ENCODE measurements at regions not wholly inside any gene's neighbourhood (a gene's known extent, or its start where the extent isn't known, plus 50 kb on each side); places are given as distances from the start of the nearest gene placed in this dataset.

DNA sequence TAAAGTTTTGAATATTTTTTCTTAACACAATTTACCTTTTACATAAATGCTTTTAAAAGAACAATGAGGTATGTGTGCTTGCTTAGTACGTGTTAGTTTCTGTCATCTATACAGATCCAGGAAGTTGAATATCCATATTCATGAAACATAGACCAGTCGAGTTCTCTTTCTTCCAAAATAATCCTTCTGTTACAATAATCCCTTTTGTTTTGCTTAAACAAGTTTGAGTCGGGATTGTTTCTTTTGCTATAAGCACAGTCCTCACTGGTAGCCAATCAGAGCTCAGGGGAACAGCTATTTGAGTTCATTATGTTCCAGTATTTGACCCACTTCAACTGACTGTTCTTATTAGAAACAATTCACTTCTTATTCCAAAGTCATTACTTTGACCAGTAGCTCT, 214.7 kb upstream of the FLRT2 start:
- Histone ChIP-seq H3K4me2 (no peak overlapping the region), H3K79me2 (replicated peaks; ENCODE audit: insufficient read depth) (no peaks in the 10 kb centered on the region), H3K36me3 (ENCODE audit: insufficient read depth) (no peaks in the 10 kb centered on the region), H3K27ac (ENCODE audit: low read depth) (no peak overlapping the region), H3K4me1 (ENCODE audit: insufficient read depth) (peaks cover 14% of the 10 kb centered on the region; the same call in 1 of the 2 replicates), H4K20me1 (replicated peaks; ENCODE audit: insufficient read depth) (no peaks in the 10 kb centered on the region), H3K9me2 (ENCODE audit: insufficient read depth) (no peaks in the 10 kb centered on the region), H2AFZ (no peak overlapping the region), H3K4me3 (no peak overlapping the region), H3K27me3 (ENCODE audit: insufficient read depth) (no peaks in the 10 kb centered on the region), H3F3A (replicated peaks; ENCODE audit: low read depth) (no peaks in the 10 kb centered on the region)
- no peaks in the 10 kb centered on the region for H3K27me3 Mint-ChIP-seq (ENCODE audit: insufficient read depth, low read depth, poor library complexity)
- ATAC-seq (no peak), DNase-seq (ENCODE audit: low spot score) (no peak)
- H3K9me3 Mint-ChIP-seq: no peaks in the 10 kb centered on the region
- no peaks in the 10 kb centered on the region; the same call in 2 of the 3 replicates for H3K36me3 Mint-ChIP-seq (ENCODE audit: low read depth)
- peaks cover 26% of the 10 kb centered on the region for H3K4me1 Mint-ChIP-seq
- no peak overlapping the region for H3K4me3 Mint-ChIP-seq
- no peak for TF ChIP-seq NANOG (IDR thresholded peaks at IDR 0.05; ENCODE audit: borderline replicate concordance)
- TF ChIP-seq STAT1 (IDR thresholded peaks at IDR 0.05; ENCODE audit: unreplicated experiment): no peak
- TF ChIP-seq ZNF114 (CRISPR knock-in tag; IDR thresholded peaks at IDR 0.05): no peak
- no peak for TF ChIP-seq CREB1 (CRISPR knock-in tag; IDR thresholded peaks at IDR 0.05; ENCODE audit: low read depth)
- TF ChIP-seq, protein P1, sequence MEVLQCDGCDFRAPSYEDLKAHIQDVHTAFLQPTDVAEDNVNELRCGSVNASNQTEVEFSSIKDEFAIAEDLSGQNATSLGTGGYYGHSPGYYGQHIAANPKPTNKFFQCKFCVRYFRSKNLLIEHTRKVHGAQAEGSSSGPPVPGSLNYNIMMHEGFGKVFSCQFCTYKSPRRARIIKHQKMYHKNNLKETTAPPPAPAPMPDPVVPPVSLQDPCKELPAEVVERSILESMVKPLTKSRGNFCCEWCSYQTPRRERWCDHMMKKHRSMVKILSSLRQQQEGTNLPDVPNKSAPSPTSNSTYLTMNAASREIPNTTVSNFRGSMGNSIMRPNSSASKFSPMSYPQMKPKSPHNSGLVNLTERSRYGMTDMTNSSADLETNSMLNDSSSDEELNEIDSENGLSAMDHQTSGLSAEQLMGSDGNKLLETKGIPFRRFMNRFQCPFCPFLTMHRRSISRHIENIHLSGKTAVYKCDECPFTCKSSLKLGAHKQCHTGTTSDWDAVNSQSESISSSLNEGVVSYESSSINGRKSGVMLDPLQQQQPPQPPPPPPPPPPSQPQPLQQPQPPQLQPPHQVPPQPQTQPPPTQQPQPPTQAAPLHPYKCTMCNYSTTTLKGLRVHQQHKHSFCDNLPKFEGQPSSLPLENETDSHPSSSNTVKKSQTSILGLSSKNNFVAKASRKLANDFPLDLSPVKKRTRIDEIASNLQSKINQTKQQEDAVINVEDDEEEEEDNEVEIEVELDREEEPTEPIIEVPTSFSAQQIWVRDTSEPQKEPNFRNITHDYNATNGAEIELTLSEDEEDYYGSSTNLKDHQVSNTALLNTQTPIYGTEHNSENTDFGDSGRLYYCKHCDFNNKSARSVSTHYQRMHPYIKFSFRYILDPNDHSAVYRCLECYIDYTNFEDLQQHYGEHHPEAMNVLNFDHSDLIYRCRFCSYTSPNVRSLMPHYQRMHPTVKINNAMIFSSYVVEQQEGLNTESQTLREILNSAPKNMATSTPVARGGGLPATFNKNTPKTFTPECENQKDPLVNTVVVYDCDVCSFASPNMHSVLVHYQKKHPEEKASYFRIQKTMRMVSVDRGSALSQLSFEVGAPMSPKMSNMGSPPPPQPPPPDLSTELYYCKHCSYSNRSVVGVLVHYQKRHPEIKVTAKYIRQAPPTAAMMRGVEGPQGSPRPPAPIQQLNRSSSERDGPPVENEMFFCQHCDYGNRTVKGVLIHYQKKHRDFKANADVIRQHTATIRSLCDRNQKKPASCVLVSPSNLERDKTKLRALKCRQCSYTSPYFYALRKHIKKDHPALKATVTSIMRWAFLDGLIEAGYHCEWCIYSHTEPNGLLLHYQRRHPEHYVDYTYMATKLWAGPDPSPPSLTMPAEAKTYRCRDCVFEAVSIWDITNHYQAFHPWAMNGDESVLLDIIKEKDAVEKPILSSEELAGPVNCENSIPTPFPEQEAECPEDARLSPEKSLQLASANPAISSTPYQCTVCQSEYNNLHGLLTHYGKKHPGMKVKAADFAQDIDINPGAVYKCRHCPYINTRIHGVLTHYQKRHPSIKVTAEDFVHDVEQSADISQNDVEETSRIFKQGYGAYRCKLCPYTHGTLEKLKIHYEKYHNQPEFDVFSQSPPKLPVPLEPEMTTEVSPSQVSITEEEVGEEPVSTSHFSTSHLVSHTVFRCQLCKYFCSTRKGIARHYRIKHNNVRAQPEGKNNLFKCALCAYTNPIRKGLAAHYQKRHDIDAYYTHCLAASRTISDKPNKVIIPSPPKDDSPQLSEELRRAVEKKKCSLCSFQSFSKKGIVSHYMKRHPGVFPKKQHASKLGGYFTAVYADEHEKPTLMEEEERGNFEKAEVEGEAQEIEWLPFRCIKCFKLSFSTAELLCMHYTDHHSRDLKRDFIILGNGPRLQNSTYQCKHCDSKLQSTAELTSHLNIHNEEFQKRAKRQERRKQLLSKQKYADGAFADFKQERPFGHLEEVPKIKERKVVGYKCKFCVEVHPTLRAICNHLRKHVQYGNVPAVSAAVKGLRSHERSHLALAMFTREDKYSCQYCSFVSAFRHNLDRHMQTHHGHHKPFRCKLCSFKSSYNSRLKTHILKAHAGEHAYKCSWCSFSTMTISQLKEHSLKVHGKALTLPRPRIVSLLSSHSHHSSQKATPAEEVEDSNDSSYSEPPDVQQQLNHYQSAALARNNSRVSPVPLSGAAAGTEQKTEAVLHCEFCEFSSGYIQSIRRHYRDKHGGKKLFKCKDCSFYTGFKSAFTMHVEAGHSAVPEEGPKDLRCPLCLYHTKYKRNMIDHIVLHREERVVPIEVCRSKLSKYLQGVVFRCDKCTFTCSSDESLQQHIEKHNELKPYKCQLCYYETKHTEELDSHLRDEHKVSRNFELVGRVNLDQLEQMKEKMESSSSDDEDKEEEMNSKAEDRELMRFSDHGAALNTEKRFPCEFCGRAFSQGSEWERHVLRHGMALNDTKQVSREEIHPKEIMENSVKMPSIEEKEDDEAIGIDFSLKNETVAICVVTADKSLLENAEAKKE (CRISPR knock-in tag; IDR thresholded peaks at IDR 0.05): no peak
- no peak for TF ChIP-seq EZH2 (IDR thresholded peaks at IDR 0.05; ENCODE audit: low read depth, unreplicated experiment)
- no peak for TF ChIP-seq POLR2AphosphoS5 (IDR thresholded peaks at IDR 0.05; ENCODE audit: low read depth)
- TF ChIP-seq, protein P2, sequence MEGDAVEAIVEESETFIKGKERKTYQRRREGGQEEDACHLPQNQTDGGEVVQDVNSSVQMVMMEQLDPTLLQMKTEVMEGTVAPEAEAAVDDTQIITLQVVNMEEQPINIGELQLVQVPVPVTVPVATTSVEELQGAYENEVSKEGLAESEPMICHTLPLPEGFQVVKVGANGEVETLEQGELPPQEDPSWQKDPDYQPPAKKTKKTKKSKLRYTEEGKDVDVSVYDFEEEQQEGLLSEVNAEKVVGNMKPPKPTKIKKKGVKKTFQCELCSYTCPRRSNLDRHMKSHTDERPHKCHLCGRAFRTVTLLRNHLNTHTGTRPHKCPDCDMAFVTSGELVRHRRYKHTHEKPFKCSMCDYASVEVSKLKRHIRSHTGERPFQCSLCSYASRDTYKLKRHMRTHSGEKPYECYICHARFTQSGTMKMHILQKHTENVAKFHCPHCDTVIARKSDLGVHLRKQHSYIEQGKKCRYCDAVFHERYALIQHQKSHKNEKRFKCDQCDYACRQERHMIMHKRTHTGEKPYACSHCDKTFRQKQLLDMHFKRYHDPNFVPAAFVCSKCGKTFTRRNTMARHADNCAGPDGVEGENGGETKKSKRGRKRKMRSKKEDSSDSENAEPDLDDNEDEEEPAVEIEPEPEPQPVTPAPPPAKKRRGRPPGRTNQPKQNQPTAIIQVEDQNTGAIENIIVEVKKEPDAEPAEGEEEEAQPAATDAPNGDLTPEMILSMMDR (conservative IDR thresholded peaks at IDR 0.05; ENCODE audit: low read depth in 2 of 2): no peak
- no peak for TF ChIP-seq ZNF331 (CRISPR knock-in tag; IDR thresholded peaks at IDR 0.05; ENCODE audit: low read depth)
- TF ChIP-seq EZH2phosphoT487 (IDR thresholded peaks at IDR 0.05; ENCODE audit: unreplicated experiment): no peak
- TF ChIP-seq, protein P3, sequence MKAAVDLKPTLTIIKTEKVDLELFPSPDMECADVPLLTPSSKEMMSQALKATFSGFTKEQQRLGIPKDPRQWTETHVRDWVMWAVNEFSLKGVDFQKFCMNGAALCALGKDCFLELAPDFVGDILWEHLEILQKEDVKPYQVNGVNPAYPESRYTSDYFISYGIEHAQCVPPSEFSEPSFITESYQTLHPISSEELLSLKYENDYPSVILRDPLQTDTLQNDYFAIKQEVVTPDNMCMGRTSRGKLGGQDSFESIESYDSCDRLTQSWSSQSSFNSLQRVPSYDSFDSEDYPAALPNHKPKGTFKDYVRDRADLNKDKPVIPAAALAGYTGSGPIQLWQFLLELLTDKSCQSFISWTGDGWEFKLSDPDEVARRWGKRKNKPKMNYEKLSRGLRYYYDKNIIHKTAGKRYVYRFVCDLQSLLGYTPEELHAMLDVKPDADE (IDR thresholded peaks at IDR 0.05): no peak
- no peak for TF ChIP-seq JUNB (IDR thresholded peaks at IDR 0.05; ENCODE audit: unreplicated experiment)
- TF ChIP-seq, protein P4, sequence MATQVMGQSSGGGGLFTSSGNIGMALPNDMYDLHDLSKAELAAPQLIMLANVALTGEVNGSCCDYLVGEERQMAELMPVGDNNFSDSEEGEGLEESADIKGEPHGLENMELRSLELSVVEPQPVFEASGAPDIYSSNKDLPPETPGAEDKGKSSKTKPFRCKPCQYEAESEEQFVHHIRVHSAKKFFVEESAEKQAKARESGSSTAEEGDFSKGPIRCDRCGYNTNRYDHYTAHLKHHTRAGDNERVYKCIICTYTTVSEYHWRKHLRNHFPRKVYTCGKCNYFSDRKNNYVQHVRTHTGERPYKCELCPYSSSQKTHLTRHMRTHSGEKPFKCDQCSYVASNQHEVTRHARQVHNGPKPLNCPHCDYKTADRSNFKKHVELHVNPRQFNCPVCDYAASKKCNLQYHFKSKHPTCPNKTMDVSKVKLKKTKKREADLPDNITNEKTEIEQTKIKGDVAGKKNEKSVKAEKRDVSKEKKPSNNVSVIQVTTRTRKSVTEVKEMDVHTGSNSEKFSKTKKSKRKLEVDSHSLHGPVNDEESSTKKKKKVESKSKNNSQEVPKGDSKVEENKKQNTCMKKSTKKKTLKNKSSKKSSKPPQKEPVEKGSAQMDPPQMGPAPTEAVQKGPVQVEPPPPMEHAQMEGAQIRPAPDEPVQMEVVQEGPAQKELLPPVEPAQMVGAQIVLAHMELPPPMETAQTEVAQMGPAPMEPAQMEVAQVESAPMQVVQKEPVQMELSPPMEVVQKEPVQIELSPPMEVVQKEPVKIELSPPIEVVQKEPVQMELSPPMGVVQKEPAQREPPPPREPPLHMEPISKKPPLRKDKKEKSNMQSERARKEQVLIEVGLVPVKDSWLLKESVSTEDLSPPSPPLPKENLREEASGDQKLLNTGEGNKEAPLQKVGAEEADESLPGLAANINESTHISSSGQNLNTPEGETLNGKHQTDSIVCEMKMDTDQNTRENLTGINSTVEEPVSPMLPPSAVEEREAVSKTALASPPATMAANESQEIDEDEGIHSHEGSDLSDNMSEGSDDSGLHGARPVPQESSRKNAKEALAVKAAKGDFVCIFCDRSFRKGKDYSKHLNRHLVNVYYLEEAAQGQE (IDR thresholded peaks at IDR 0.05; ENCODE audit: unreplicated experiment): no peak
- H3K27ac Mint-ChIP-seq: no peak overlapping the region

Measured in GM23338 (cell line).